ENCODE measurements at regions not wholly inside any gene's neighbourhood (a gene's known extent, or its start where the extent isn't known, plus 50 kb on each side); places are given as distances from the start of the nearest gene placed in this dataset.

DNA sequence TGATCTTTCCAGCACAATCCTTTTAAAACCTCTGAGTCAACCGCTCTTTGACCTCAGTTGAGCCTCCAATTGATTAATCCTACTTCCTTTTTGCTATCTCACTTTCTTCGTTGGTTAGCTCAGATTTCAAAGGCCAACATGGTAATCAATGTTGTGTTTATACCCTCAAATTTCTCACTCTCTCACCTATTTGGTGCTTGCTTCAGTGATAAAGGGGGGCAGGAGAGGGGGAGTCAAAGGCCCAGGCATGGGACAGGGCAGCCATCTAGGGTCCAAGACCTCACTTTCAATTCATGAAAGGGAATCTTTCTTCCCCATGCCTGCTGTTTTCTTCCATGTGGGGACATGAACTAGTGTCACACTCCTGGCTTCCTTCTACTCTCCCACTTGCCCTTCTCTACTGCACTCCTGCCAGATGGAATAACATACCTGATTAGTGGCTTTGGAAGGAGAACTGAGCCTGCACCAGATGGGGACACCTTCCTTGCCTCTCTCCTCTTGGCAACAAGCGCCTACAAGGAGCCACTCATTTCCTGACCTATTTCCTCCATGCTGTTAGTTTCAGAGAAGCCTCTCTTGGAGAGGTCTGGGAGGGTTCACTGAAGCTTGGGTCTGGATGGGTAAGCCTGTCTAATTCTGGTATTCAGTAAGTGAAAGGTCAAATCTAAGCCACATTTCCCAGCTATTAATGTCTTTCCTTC lies 73.3 kb upstream of the ARHGAP29 start (continued):
- TF ChIP-seq GABPA (IDR thresholded peaks at IDR 0.05; ENCODE audit: low read depth, low read length) = no peak
- TF ChIP-seq GABPA (CRISPR knock-in tag; IDR thresholded peaks at IDR 0.05; ENCODE audit: low read depth) = peak; percentile 70; the same call in 1 of the 2 replicates
- TF ChIP-seq, protein P1, sequence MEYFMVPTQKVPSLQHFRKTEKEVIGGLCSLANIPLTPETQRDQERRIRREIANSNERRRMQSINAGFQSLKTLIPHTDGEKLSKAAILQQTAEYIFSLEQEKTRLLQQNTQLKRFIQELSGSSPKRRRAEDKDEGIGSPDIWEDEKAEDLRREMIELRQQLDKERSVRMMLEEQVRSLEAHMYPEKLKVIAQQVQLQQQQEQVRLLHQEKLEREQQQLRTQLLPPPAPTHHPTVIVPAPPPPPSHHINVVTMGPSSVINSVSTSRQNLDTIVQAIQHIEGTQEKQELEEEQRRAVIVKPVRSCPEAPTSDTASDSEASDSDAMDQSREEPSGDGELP (IDR thresholded peaks at IDR 0.05; ENCODE audit: borderline replicate concordance, low read depth) = no peak; the same call in 1 of the 2 replicates
- TF ChIP-seq RCOR2 (CRISPR knock-in tag; IDR thresholded peaks at IDR 0.05) = peak; percentile 36; the same call in 1 of the 2 replicates
- TF ChIP-seq ZNF296 (CRISPR knock-in tag; conservative IDR thresholded peaks at IDR 0.05) = no peak
- peak; percentile 68; the same call in 1 of the 2 replicates for TF ChIP-seq ZMYM4 (CRISPR knock-in tag; IDR thresholded peaks at IDR 0.05)
- TF ChIP-seq ELF4 (CRISPR knock-in tag; IDR thresholded peaks at IDR 0.05; ENCODE audit: borderline replicate concordance) = peak; percentile 67; the same call in 1 of the 2 replicates
- no peak for TF ChIP-seq ZEB1 (IDR thresholded peaks at IDR 0.05; ENCODE audit: insufficient replicate concordance, low read depth)
- no peak for TF ChIP-seq ZNF501 (CRISPR knock-in tag; IDR thresholded peaks at IDR 0.05)
- TF ChIP-seq ONECUT2 (CRISPR knock-in tag; IDR thresholded peaks at IDR 0.05) = peak; percentile 91
- TF ChIP-seq ZNF790 (CRISPR knock-in tag; IDR thresholded peaks at IDR 0.05; ENCODE audit: borderline replicate concordance) = 0 out of 2 replicates have a peak, but pooled peaks have one; percentile 14
- TF ChIP-seq ZNF343 (CRISPR knock-in tag; IDR thresholded peaks at IDR 0.05) = no peak
- TF ChIP-seq TRIM24 (CRISPR knock-in tag; IDR thresholded peaks at IDR 0.05) = no peak
- TF ChIP-seq, protein P2, sequence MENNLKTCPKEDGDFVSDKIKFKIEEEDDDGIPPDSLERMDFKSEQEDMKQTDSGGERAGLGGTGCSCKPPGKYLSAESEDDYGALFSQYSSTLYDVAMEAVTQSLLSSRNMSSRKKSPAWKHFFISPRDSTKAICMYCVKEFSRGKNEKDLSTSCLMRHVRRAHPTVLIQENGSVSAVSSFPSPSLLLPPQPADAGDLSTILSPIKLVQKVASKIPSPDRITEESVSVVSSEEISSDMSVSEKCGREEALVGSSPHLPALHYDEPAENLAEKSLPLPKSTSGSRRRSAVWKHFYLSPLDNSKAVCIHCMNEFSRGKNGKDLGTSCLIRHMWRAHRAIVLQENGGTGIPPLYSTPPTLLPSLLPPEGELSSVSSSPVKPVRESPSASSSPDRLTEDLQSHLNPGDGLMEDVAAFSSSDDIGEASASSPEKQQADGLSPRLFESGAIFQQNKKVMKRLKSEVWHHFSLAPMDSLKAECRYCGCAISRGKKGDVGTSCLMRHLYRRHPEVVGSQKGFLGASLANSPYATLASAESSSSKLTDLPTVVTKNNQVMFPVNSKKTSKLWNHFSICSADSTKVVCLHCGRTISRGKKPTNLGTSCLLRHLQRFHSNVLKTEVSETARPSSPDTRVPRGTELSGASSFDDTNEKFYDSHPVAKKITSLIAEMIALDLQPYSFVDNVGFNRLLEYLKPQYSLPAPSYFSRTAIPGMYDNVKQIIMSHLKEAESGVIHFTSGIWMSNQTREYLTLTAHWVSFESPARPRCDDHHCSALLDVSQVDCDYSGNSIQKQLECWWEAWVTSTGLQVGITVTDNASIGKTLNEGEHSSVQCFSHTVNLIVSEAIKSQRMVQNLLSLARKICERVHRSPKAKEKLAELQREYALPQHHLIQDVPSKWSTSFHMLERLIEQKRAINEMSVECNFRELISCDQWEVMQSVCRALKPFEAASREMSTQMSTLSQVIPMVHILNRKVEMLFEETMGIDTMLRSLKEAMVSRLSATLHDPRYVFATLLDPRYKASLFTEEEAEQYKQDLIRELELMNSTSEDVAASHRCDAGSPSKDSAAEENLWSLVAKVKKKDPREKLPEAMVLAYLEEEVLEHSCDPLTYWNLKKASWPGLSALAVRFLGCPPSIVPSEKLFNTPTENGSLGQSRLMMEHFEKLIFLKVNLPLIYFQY (CRISPR knock-in tag; IDR thresholded peaks at IDR 0.05; ENCODE audit: borderline replicate concordance) = no peak
- TF ChIP-seq KAT8 (CRISPR knock-in tag; IDR thresholded peaks at IDR 0.05) = 0 out of 2 replicates have a peak, but pooled peaks have one; percentile 20
- peak; percentile 35; the same call in 1 of the 2 replicates for TF ChIP-seq SP4 (CRISPR knock-in tag; IDR thresholded peaks at IDR 0.05)
- TF ChIP-seq, protein P3, sequence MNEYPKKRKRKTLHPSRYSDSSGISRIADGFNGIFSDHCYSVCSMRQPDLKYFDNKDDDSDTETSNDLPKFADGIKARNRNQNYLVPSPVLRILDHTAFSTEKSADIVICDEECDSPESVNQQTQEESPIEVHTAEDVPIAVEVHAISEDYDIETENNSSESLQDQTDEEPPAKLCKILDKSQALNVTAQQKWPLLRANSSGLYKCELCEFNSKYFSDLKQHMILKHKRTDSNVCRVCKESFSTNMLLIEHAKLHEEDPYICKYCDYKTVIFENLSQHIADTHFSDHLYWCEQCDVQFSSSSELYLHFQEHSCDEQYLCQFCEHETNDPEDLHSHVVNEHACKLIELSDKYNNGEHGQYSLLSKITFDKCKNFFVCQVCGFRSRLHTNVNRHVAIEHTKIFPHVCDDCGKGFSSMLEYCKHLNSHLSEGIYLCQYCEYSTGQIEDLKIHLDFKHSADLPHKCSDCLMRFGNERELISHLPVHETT (CRISPR knock-in tag; conservative IDR thresholded peaks at IDR 0.05) = no peak
- peak; percentile 73; the same call in 1 of the 2 replicates for TF ChIP-seq MIXL1 (CRISPR knock-in tag; IDR thresholded peaks at IDR 0.05)
- TF ChIP-seq FOSL2 (CRISPR knock-in tag; IDR thresholded peaks at IDR 0.05) = peak; percentile 79; the same call in 1 of the 2 replicates
- peak; percentile 61; the same call in 1 of the 2 replicates for TF ChIP-seq CBFB (CRISPR knock-in tag; IDR thresholded peaks at IDR 0.05)
- no peak for TF ChIP-seq ZBTB26 (CRISPR knock-in tag; IDR thresholded peaks at IDR 0.05; ENCODE audit: borderline replicate concordance)
- 0 out of 2 replicates have a peak, but pooled peaks have one; percentile 53 for TF ChIP-seq ARNTL (CRISPR knock-in tag; IDR thresholded peaks at IDR 0.05)

Measured in HepG2 (cell line).